ENCODE measurements at regions not wholly inside any gene's neighbourhood (a gene's known extent, or its start where the extent isn't known, plus 50 kb on each side); places are given as distances from the start of the nearest gene placed in this dataset.

GRCh38 chr3:178255315-178255714 lies 280.9 kb upstream of the KCNMB2 start:
- Histone ChIP-seq H3K4me1 (ENCODE audit: control insufficient read depth in 1 of 2, insufficient read depth in 1 of 2, low read depth in 1 of 2, low read length in 1 of 2) (peaks cover 0 to 16% of the 10 kb centered on the region in 2 experiments), H3K27ac (no peak overlapping the region)
- no peak for TF ChIP-seq CTCF (IDR thresholded peaks at IDR 0.05)

GRCh38 chr3:178257491-178257890 lies 278.7 kb upstream of the KCNMB2 start:
- H3K4me3 ChIP-seq (ENCODE audit: low read depth in 1 of 2, low read length in 1 of 2) = no peak overlapping the region
- no peak overlapping the region for H3K27ac ChIP-seq
- H3K36me3 ChIP-seq = no peaks in the 10 kb centered on the region
- H3K27me3 ChIP-seq = no peaks in the 10 kb centered on the region
- TF ChIP-seq CTCF (IDR thresholded peaks at IDR 0.05) = no peak
- no peaks in the 10 kb centered on the region for H3K9me3 ChIP-seq
- peaks cover 5 to 36% of the 10 kb centered on the region in 2 experiments for H3K4me1 ChIP-seq (ENCODE audit: control insufficient read depth in 1 of 2, insufficient read depth in 1 of 2, low read depth in 1 of 2, low read length in 1 of 2)

More at GRCh38 chr3:178255315-178255714, 280.9 kb upstream of the KCNMB2 start:
- Histone ChIP-seq H3K36me3 (no peaks in the 10 kb centered on the region), H3K4me3 (ENCODE audit: low read depth in 1 of 2, low read length in 1 of 2) (no peak overlapping the region), H3K27me3 (no peaks in the 10 kb centered on the region), H3K9me3 (no peaks in the 10 kb centered on the region)

GRCh38 chr3:178258121-178258520 lies 278.1 kb upstream of the KCNMB2 start:
- H3K36me3 ChIP-seq = no peaks in the 10 kb centered on the region
- H3K4me1 ChIP-seq (ENCODE audit: control insufficient read depth in 1 of 2, insufficient read depth in 1 of 2, low read depth in 1 of 2, low read length in 1 of 2) = peaks cover 7 to 42% of the 10 kb centered on the region in 2 experiments
- H3K27ac ChIP-seq = no peak overlapping the region
- H3K4me3 ChIP-seq (ENCODE audit: low read depth in 1 of 2, low read length in 1 of 2) = no peak overlapping the region
- TF ChIP-seq CTCF (IDR thresholded peaks at IDR 0.05) = no peak
- H3K9me3 ChIP-seq = no peaks in the 10 kb centered on the region
- H3K27me3 ChIP-seq = no peaks in the 10 kb centered on the region

- TF ChIP-seq CTCF (IDR thresholded peaks at IDR 0.05) = no peak
- Histone ChIP-seq H3K27ac (no peak overlapping the region), H3K27me3 (no peaks in the 10 kb centered on the region), H3K36me3 (no peaks in the 10 kb centered on the region), H3K4me3 (ENCODE audit: low read depth in 1 of 2, low read length in 1 of 2) (no peak overlapping the region), H3K4me1 (ENCODE audit: control insufficient read depth in 1 of 2, insufficient read depth in 1 of 2, low read depth in 1 of 2, low read length in 1 of 2) (peaks cover 10 to 44% of the 10 kb centered on the region in 2 experiments), H3K9me3 (no peaks in the 10 kb centered on the region)
Observed at GRCh38 chr3:178259703-178260102, 276.5 kb upstream of the KCNMB2 start.

GRCh38 chr3:178260887-178261565 lies 275.2 kb upstream of the KCNMB2 start:
- Histone ChIP-seq H3K9me3 (no peaks in the 10 kb centered on the region), H3K4me3 (ENCODE audit: low read depth in 1 of 2, low read length in 1 of 2) (peak overlapping the region in 1 of 2 experiments; percentile 6), H3K4me1 (ENCODE audit: control insufficient read depth in 1 of 2, insufficient read depth in 1 of 2, low read depth in 1 of 2, low read length in 1 of 2) (peaks cover 10 to 43% of the 10 kb centered on the region in 2 experiments), H3K27me3 (no peaks in the 10 kb centered on the region), H3K36me3 (no peaks in the 10 kb centered on the region), H3K27ac (peak overlapping the region; percentile 35)
- no peak for TF ChIP-seq CTCF (IDR thresholded peaks at IDR 0.05)
